PC-3 (cell line): ENCODE measurements at regions not wholly inside any gene's neighbourhood (a gene's known extent, or its start where the extent isn't known, plus 50 kb on each side); places are given as distances from the start of the nearest gene placed in this dataset.

Experiments
- ATAC-seq: fragments of 200-7000 bp; cut with Tn5 transposase; 2 replicates; pipeline ENCODE4 v1.9.1; 2020; ENCODE audit warnings: mild to moderate bottlenecking, moderate library complexity
- BruUV-seq: library from RNA; stranded (reverse); fragments of 400-500 nt; replicated peaks from 2 replicates; lab custom pipeline; 2021; lab: Mats Ljungman, UMichigan
- CTCF ChIA-PET: fragments of 300-600 bp; sonication (Branson Sonifier 250); formaldehyde crosslinking; loops from one replicate; lab custom pipeline; 2022; ENCODE audit warnings: antibody characterized with exemption; lab: Charles Lee
- POLR2A ChIA-PET: fragments of 300-600 bp; sonication (Branson Sonifier 250); formaldehyde crosslinking; loops from one replicate; lab custom pipeline; 2022; ENCODE audit warnings: antibody characterized with exemption; ENCODE audit not compliant: unreplicated experiment; lab: Charles Lee
- DNase-seq: peaks from one replicate; pipeline ENCODE4 v3.0.0-alpha.2; 2015
- H2AFZ ChIP-seq: fragments of 300-600 bp; sonication (generic); 2 replicates; pipeline ENCODE4 v1.6.0; 2016; ENCODE audit warnings: antibody characterized with exemption, low read length
- H3F3A ChIP-seq: fragments of 300-600 bp; sonication (generic); one replicate; pipeline ENCODE4 v1.6.0; 2017; ENCODE audit warnings: antibody characterized with exemption, low read length, control low read depth, mild to moderate bottlenecking; ENCODE audit not compliant: unreplicated experiment
- H3K27ac ChIP-seq: fragments of 300-600 bp; sonication (generic); 2 replicates; pipeline ENCODE4 v1.5.1; 2016; ENCODE audit warnings: mild to moderate bottlenecking, low read length
- H3K27me3 ChIP-seq: fragments of 300-600 bp; sonication (generic); 2 replicates; pipeline ENCODE4 v1.6.1; 2016; ENCODE audit warnings: low read length, mixed read lengths
- H3K36me3 ChIP-seq: fragments of 300-600 bp; sonication (generic); 2 replicates; pipeline ENCODE4 v1.6.1; 2016; ENCODE audit warnings: low read depth, mixed run types, low read length, mixed read lengths
- H3K4me1 ChIP-seq: fragments of 300-600 bp; sonication (generic); 2 replicates; pipeline ENCODE4 v1.5.1; 2016; ENCODE audit warnings: low read length; ENCODE audit not compliant: insufficient read depth
- H3K4me2 ChIP-seq: fragments of 300-600 bp; sonication (generic); 2 replicates; pipeline ENCODE4 v1.6.0; 2016; ENCODE audit warnings: low read length
- H3K4me3 ChIP-seq: fragments of 300-600 bp; sonication (generic); 2 replicates; pipeline ENCODE4 v1.5.1; 2016; ENCODE audit warnings: mild to moderate bottlenecking, low read length, mixed read lengths
- H3K79me2 ChIP-seq: fragments of 300-600 bp; sonication (generic); 2 replicates; pipeline ENCODE4 v1.6.1; 2017; ENCODE audit warnings: low read length, mixed read lengths
- H3K9ac ChIP-seq: fragments of 300-600 bp; sonication (generic); 2 replicates; pipeline ENCODE4 v1.6.0; 2016; ENCODE audit warnings: mild to moderate bottlenecking, low read length
- H3K9me2 ChIP-seq: fragments of 300-600 bp; sonication (generic); replicated peaks from 2 replicates; pipeline ENCODE4 v1.6.1; 2016; ENCODE audit warnings: mixed run types, low read length, mixed read lengths
- H3K9me3 ChIP-seq: fragments of 300-600 bp; sonication (generic); 2 replicates; pipeline ENCODE4 v1.6.1; 2016; ENCODE audit warnings: low read length, mixed read lengths
- H4K20me1 ChIP-seq: fragments of 300-600 bp; sonication (generic); 2 replicates; pipeline ENCODE4 v1.6.1; 2016; ENCODE audit warnings: low read length, mixed read lengths
- CTCF ChIP-seq: fragments of 300-600 bp; sonication (generic); conservative IDR thresholded peaks from 2 replicates; pipeline ENCODE4 v1.5.1; 2017; ENCODE audit warnings: antibody characterized with exemption, low read depth, mild to moderate bottlenecking, low read length
- EZH2 ChIP-seq: fragments of 300-600 bp; sonication (generic); IDR thresholded peaks from one replicate; pipeline ENCODE4 v1.6.1; 2017; ENCODE audit warnings: antibody characterized with exemption, mild to moderate bottlenecking, low read length; ENCODE audit not compliant: unreplicated experiment
- EZH2phosphoT487 ChIP-seq: fragments of 300-600 bp; sonication (generic); IDR thresholded peaks from 2 replicates; pipeline ENCODE4 v1.6.1; 2018; ENCODE audit warnings: mild to moderate bottlenecking, antibody characterized with exemption, low read length, borderline replicate concordance
- intact Hi-C: fragments of 100-400 bp; cut with micrococcal nuclease; formaldehyde crosslinking; loops from 2 replicates; pipeline ENCODE4 v1.9.0; 2023

GRCh38 chr21:27813750-27814149, 846.9 kb upstream of the ADAMTS5 start:
- H3K27me3 ChIP-seq = no peaks in the 10 kb centered on the region
- H3F3A ChIP-seq = no peaks in the 10 kb centered on the region
- H3K4me3 ChIP-seq = no peak overlapping the region
- no peaks in the 10 kb centered on the region for H3K9me3 ChIP-seq
- H3K4me2 ChIP-seq = peak overlapping the region; percentile 39
- no peaks in the 10 kb centered on the region for H3K79me2 ChIP-seq
- POLR2A ChIA-PET = no interaction called here
- DNase-seq = no peak
- TF ChIP-seq EZH2phosphoT487 = no peak
- TF ChIP-seq EZH2 = no peak
- TF ChIP-seq CTCF = no peak
- CTCF ChIA-PET = no interaction called here
- H3K36me3 ChIP-seq = no peaks in the 10 kb centered on the region
- no peaks in the 10 kb centered on the region for H4K20me1 ChIP-seq
- no TSS peak for BruUV-seq
- ATAC-seq = no peak
- H3K4me1 ChIP-seq = peaks cover 3% of the 10 kb centered on the region; the same call in 1 of the 2 replicates
- H2AFZ ChIP-seq = peak overlapping the region; percentile 66
- no peak overlapping the region for H3K27ac ChIP-seq
- no peak overlapping the region for H3K9ac ChIP-seq
- intact Hi-C loops = no loop called here
- no peaks in the 10 kb centered on the region for H3K9me2 ChIP-seq

GRCh38 chr21:27813344-27813743, 846.5 kb upstream of the ADAMTS5 start:
- H3K4me2 ChIP-seq = peak overlapping the region; percentile 39
- no peak for ATAC-seq
- TF ChIP-seq EZH2 (no peak), CTCF (no peak), EZH2phosphoT487 (no peak)
- no peaks in the 10 kb centered on the region for H3K27me3 ChIP-seq
- H3K4me1 ChIP-seq = no peaks in the 10 kb centered on the region; the same call in 1 of the 2 replicates
- CTCF ChIA-PET = no interaction called here
- H4K20me1 ChIP-seq = no peaks in the 10 kb centered on the region
- no peaks in the 10 kb centered on the region for H3K9me2 ChIP-seq
- H3K4me3 ChIP-seq = no peak overlapping the region
- no peak overlapping the region for H3K9ac ChIP-seq
- POLR2A ChIA-PET = no interaction called here
- intact Hi-C loops = no loop called here
- H3K9me3 ChIP-seq = no peaks in the 10 kb centered on the region
- H3K27ac ChIP-seq = no peak overlapping the region
- H2AFZ ChIP-seq = peak overlapping the region; percentile 66
- no TSS peak for BruUV-seq
- no peaks in the 10 kb centered on the region for H3K79me2 ChIP-seq
- no peaks in the 10 kb centered on the region for H3K36me3 ChIP-seq
- no peak for DNase-seq
- no peaks in the 10 kb centered on the region for H3F3A ChIP-seq

- POLR2A ChIA-PET = no interaction called here
- intact Hi-C loops = no loop called here
- H3K9me2 ChIP-seq = no peaks in the 10 kb centered on the region
- no peaks in the 10 kb centered on the region for H3K36me3 ChIP-seq
- DNase-seq (peak; percentile 11), ATAC-seq (peak; percentile 33; the same call in 1 of the 2 replicates)
- CTCF ChIA-PET = no interaction called here
- H3F3A ChIP-seq = no peaks in the 10 kb centered on the region
- H3K4me1 ChIP-seq = no peaks in the 10 kb centered on the region; the same call in 1 of the 2 replicates
- H3K9ac ChIP-seq = no peak overlapping the region
- H3K9me3 ChIP-seq = no peaks in the 10 kb centered on the region
- no peak overlapping the region for H3K4me2 ChIP-seq
- H3K27ac ChIP-seq = no peak overlapping the region
- H2AFZ ChIP-seq = no peak overlapping the region
- H3K27me3 ChIP-seq = no peaks in the 10 kb centered on the region
- no peaks in the 10 kb centered on the region for H3K79me2 ChIP-seq
- no peak overlapping the region for H3K4me3 ChIP-seq
- H4K20me1 ChIP-seq = no peaks in the 10 kb centered on the region
- no TSS peak for BruUV-seq
- TF ChIP-seq CTCF (no peak), EZH2 (no peak), EZH2phosphoT487 (no peak)
Observed at GRCh38 chr21:27812279-27812678, 845.4 kb upstream of the ADAMTS5 start.
